H9 (cell line): ENCODE measurements at regions not wholly inside any gene's neighbourhood (a gene's known extent, or its start where the extent isn't known, plus 50 kb on each side); places are given as distances from the start of the nearest gene placed in this dataset.

ENCODE experiments used
- DNase-seq: peaks from one replicate; pipeline ENCODE4 v3.0.0-alpha.2; 2017
- H2AFZ ChIP-seq: one replicate; pipeline ENCODE4 v1.6.1; 2013; ENCODE audit warnings: mild to moderate bottlenecking, low read length, control low read depth, moderate library complexity
- H2AK5ac ChIP-seq: 2 replicates; pipeline ENCODE4 v1.6.1; 2013; ENCODE audit warnings: low read length, control low read depth, mixed read lengths; ENCODE audit not compliant: insufficient read length
- H2BK120ac ChIP-seq: one replicate; pipeline ENCODE4 v1.6.1; 2013; ENCODE audit warnings: low read depth, mild to moderate bottlenecking, low read length, control low read depth, inconsistent platforms; ENCODE audit not compliant: poor library complexity, severe bottlenecking
- H2BK12ac ChIP-seq: 2 replicates; pipeline ENCODE4 v1.6.1; 2013; ENCODE audit warnings: low read length, control low read depth, mixed read lengths, low read depth; ENCODE audit not compliant: insufficient read length
- H2BK15ac ChIP-seq: 2 replicates; pipeline ENCODE4 v1.6.1; 2013; ENCODE audit warnings: low read depth, low read length, control low read depth
- H2BK20ac ChIP-seq: one replicate; pipeline ENCODE4 v1.6.1; 2013; ENCODE audit warnings: low read depth, mild to moderate bottlenecking, low read length, control low read depth, inconsistent platforms; ENCODE audit not compliant: poor library complexity, severe bottlenecking
- H2BK5ac ChIP-seq: 2 replicates; pipeline ENCODE4 v1.6.1; 2013; ENCODE audit warnings: low read length, control low read depth, mixed read lengths; ENCODE audit not compliant: insufficient read length
- H3K14ac ChIP-seq: 2 replicates; pipeline ENCODE4 v1.6.1; 2013; ENCODE audit warnings: low read length, control low read depth; ENCODE audit not compliant: insufficient read depth
- H3K18ac ChIP-seq: 2 replicates; pipeline ENCODE4 v1.6.1; 2013; ENCODE audit warnings: low read depth, mild to moderate bottlenecking, mixed read lengths, low read length, control low read depth; ENCODE audit not compliant: insufficient read length
- H3K23ac ChIP-seq: 2 replicates; pipeline ENCODE4 v1.6.1; 2013; ENCODE audit warnings: low read length, control low read depth, mixed read lengths, low read depth; ENCODE audit not compliant: insufficient read length
- H3K23me2 ChIP-seq: 2 replicates; pipeline ENCODE4 v1.6.1; 2013; ENCODE audit warnings: low read depth, mild to moderate bottlenecking, mixed read lengths, low read length, control low read depth; ENCODE audit not compliant: insufficient read length, poor library complexity, severe bottlenecking
- H3K27ac ChIP-seq: 2 replicates; pipeline ENCODE4 v1.5.1; 2013; ENCODE audit warnings: low read length, control low read depth, mixed read lengths, low read depth; ENCODE audit not compliant: insufficient read length
- H3K27me3 ChIP-seq: 2 replicates; pipeline ENCODE4 v1.6.1; 2013; ENCODE audit warnings: low read length, control low read depth, inconsistent platforms; ENCODE audit not compliant: insufficient read depth
- H3K4ac ChIP-seq: 2 replicates; pipeline ENCODE4 v1.6.1; 2013; ENCODE audit warnings: low read depth, mild to moderate bottlenecking, control low read depth, inconsistent platforms, low read length, moderate library complexity
- H3K4me1 ChIP-seq: 2 replicates; pipeline ENCODE4 v1.6.1; 2013; ENCODE audit warnings: low read length, control low read depth, inconsistent platforms; ENCODE audit not compliant: insufficient read depth
- H3K4me2 ChIP-seq: 2 replicates; pipeline ENCODE4 v1.6.1; 2013; ENCODE audit warnings: low read length, control low read depth, mixed read lengths; ENCODE audit not compliant: insufficient read length, insufficient read depth
- H3K56ac ChIP-seq: 2 replicates; pipeline ENCODE4 v1.6.1; 2013; ENCODE audit warnings: low read depth, mild to moderate bottlenecking, mixed read lengths, low read length, control low read depth; ENCODE audit not compliant: insufficient read length
- H3K79me1 ChIP-seq: 2 replicates; pipeline ENCODE4 v1.6.1; 2013; ENCODE audit warnings: low read depth, mild to moderate bottlenecking, moderate library complexity, low read length, control low read depth, inconsistent platforms; ENCODE audit not compliant: insufficient read depth, poor library complexity, severe bottlenecking
- H3K79me2 ChIP-seq: 2 replicates; pipeline ENCODE4 v1.6.1; 2013; ENCODE audit warnings: low read length, control low read depth, inconsistent platforms; ENCODE audit not compliant: insufficient read depth
- H3K9ac ChIP-seq: 2 replicates; pipeline ENCODE4 v1.6.1; 2013; ENCODE audit warnings: low read length, control low read depth, mixed read lengths; ENCODE audit not compliant: insufficient read length; ENCODE audit errors: extremely low read depth
- H3K9me3 ChIP-seq: one replicate; pipeline ENCODE4 v1.6.1; 2013; ENCODE audit warnings: low read depth, low read length, inconsistent platforms; ENCODE audit not compliant: control insufficient read depth
- H3T11ph ChIP-seq: one replicate; pipeline ENCODE4 v1.6.1; 2013; ENCODE audit warnings: mild to moderate bottlenecking, low read length, control low read depth, inconsistent platforms
- H4K20me1 ChIP-seq: one replicate; pipeline ENCODE4 v1.6.1; 2013; ENCODE audit not compliant: control insufficient read depth, insufficient read length, insufficient read depth
- H4K5ac ChIP-seq: 2 replicates; pipeline ENCODE4 v1.6.1; 2013; ENCODE audit warnings: low read depth, mild to moderate bottlenecking, mixed read lengths, low read length, control low read depth; ENCODE audit not compliant: insufficient read length
- H4K8ac ChIP-seq: replicated peaks from 2 replicates; pipeline ENCODE4 v1.6.1; 2013; ENCODE audit warnings: low read length, control low read depth, mixed read lengths, low read depth; ENCODE audit not compliant: insufficient read length
- H4K91ac ChIP-seq: 2 replicates; pipeline ENCODE4 v1.6.1; 2013; ENCODE audit warnings: low read depth, mild to moderate bottlenecking, moderate library complexity, mixed read lengths, low read length, control low read depth; ENCODE audit not compliant: insufficient read length
- H3K27ac Mint-ChIP-seq, 3 experiments: 2 replicates in 2 of 3; 3 replicates in 1 of 3; pipeline ENCODE4 v1.8.0; 2020 to 2021; ENCODE audit warnings: mixed read lengths in 3 of 3, mild to moderate bottlenecking in 1 of 3, moderate library complexity in 1 of 3
- H3K27me3 Mint-ChIP-seq: 2 replicates; pipeline ENCODE4 v1.8.0; 2021; ENCODE audit warnings: low read depth, mild to moderate bottlenecking, moderate library complexity, mixed read lengths
- H3K36me3 Mint-ChIP-seq, 3 experiments: 2 replicates in 2 of 3; 3 replicates in 1 of 3; pipeline ENCODE4 v1.8.0; 2020 to 2021; ENCODE audit warnings: low read depth in 3 of 3, mixed read lengths in 3 of 3; ENCODE audit not compliant: insufficient read depth in 1 of 3
- H3K4me1 Mint-ChIP-seq, 2 experiments: 2 replicates each; pipeline ENCODE4 v1.8.0; 2020; ENCODE audit warnings: mixed read lengths in 2 of 2
- H3K4me3 Mint-ChIP-seq, 2 experiments: 2 replicates in 1 of 2; 3 replicates in 1 of 2; pipeline ENCODE4 v1.8.0; 2020 to 2021; ENCODE audit warnings: mild to moderate bottlenecking in 2 of 2, mixed read lengths in 2 of 2, moderate library complexity in 1 of 2
- H3K9me3 Mint-ChIP-seq, 2 experiments: 2 replicates in 1 of 2; 3 replicates in 1 of 2; pipeline ENCODE4 v1.8.0; 2020; ENCODE audit warnings: mild to moderate bottlenecking in 2 of 2, mixed read lengths in 2 of 2, moderate library complexity in 1 of 2
- WGBS: extraction: QIAGEN DNeasy Blood & Tissue Kit; methylation state at CpG from one replicate; pipeline ENCODE4 v1.1.7; 2013; ENCODE audit warnings: missing lambda C conversion rate, low lambda C conversion rate, mixed read lengths; ENCODE audit not compliant: insufficient read length; ENCODE audit errors: extremely low coverage; 5-methylcytosine and 5-hydroxymethylcytosine counted together
- TF ChIP-seq, protein P1 (sequence below): fragments of 200-600 bp; sonication (generic); conservative IDR thresholded peaks from 3 replicates; pipeline ENCODE4 v1.8.0; 2021; ENCODE audit warnings: antibody characterized with exemption, mild to moderate bottlenecking

DNA sequence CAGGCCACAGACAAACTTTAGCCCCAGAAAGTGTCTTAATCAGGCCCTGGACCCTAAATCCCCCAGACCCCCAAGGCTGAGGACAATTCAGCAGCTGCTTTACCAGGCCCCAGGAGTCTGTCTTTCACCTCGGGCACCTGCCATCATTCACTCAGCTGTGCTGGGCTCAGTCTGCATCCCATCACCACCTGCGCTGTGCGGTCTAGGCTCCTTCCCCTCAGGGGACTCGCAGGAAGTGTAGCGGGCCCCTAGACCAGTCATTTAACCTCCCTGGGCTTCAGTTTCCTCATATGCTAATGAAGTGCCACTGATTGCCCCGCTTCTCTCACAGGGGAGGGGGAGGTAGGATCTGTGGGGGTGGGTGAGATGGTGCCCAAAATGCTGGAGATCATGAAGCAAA is 76.4 kb upstream of the ZMIZ1 start:
- no peak overlapping the region for H3K4me2 ChIP-seq
- H3K9me3 ChIP-seq: no peaks in the 10 kb centered on the region
- WGBS: no CpG with 5 or more reads among the region's 6 CpGs
- no peak overlapping the region for H2BK5ac ChIP-seq
- H3T11ph ChIP-seq: no peak overlapping the region
- H3K9me3 Mint-ChIP-seq: no peaks in the 10 kb centered on the region
- no peak overlapping the region for H4K5ac ChIP-seq
- H2AFZ ChIP-seq: no peak overlapping the region
- H2BK120ac ChIP-seq: no peak overlapping the region
- H3K23me2 ChIP-seq: no peaks in the 10 kb centered on the region
- no peak overlapping the region for H4K8ac ChIP-seq
- TF ChIP-seq, protein P1, sequence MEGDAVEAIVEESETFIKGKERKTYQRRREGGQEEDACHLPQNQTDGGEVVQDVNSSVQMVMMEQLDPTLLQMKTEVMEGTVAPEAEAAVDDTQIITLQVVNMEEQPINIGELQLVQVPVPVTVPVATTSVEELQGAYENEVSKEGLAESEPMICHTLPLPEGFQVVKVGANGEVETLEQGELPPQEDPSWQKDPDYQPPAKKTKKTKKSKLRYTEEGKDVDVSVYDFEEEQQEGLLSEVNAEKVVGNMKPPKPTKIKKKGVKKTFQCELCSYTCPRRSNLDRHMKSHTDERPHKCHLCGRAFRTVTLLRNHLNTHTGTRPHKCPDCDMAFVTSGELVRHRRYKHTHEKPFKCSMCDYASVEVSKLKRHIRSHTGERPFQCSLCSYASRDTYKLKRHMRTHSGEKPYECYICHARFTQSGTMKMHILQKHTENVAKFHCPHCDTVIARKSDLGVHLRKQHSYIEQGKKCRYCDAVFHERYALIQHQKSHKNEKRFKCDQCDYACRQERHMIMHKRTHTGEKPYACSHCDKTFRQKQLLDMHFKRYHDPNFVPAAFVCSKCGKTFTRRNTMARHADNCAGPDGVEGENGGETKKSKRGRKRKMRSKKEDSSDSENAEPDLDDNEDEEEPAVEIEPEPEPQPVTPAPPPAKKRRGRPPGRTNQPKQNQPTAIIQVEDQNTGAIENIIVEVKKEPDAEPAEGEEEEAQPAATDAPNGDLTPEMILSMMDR: no peak
- H3K79me2 ChIP-seq: no peaks in the 10 kb centered on the region
- no peak overlapping the region for H4K91ac ChIP-seq
- no peak overlapping the region for H3K27ac Mint-ChIP-seq
- H3K4me1 ChIP-seq: no peaks in the 10 kb centered on the region; the same call in 1 of the 2 replicates
- no peaks in the 10 kb centered on the region for H3K27me3 ChIP-seq
- no peaks in the 10 kb centered on the region for H4K20me1 ChIP-seq
- H3K14ac ChIP-seq: no peak overlapping the region
- H2BK20ac ChIP-seq: no peak overlapping the region
- no peak overlapping the region for H3K4me3 Mint-ChIP-seq
- no peaks in the 10 kb centered on the region for H3K79me1 ChIP-seq
- H3K56ac ChIP-seq: no peak overlapping the region
- peaks cover 20 to 36% of the 10 kb centered on the region in 2 experiments for H3K4me1 Mint-ChIP-seq
- no peak overlapping the region for H2BK15ac ChIP-seq
- no peak overlapping the region for H3K9ac ChIP-seq
- no peak overlapping the region for H2BK12ac ChIP-seq
- H3K36me3 Mint-ChIP-seq: no peaks in the 10 kb centered on the region
- H3K23ac ChIP-seq: no peak overlapping the region
- H3K4ac ChIP-seq: no peak overlapping the region
- DNase-seq: no peak
- no peak overlapping the region for H2AK5ac ChIP-seq
- H3K18ac ChIP-seq: no peak overlapping the region
- H3K27me3 Mint-ChIP-seq: peaks cover 7% of the 10 kb centered on the region
- H3K27ac ChIP-seq: no peak overlapping the region
